HEK293 (cell line): ENCODE measurements at regions not wholly inside any gene's neighbourhood (a gene's known extent, or its start where the extent isn't known, plus 50 kb on each side); places are given as distances from the start of the nearest gene placed in this dataset.

Experiments used
- MEIS1 ChIP-seq: sonication (generic); formaldehyde crosslinking; IDR thresholded peaks from 2 replicates; pipeline ENCODE4 v1.8.1; 2022; ENCODE audit warnings: missing genetic modification reagents, mild to moderate bottlenecking, borderline replicate concordance
- MYNN ChIP-seq: fragments of 450-650 bp; formaldehyde crosslinking; IDR thresholded peaks from 2 replicates; pipeline ENCODE4 v1.5.1; 2016; ENCODE audit warnings: missing biosample characterization, missing genetic modification characterization, borderline replicate concordance
- TCF7L2 ChIP-seq: IDR thresholded peaks from 2 replicates; pipeline ENCODE4 v1.6.1; 2011; ENCODE audit warnings: low read depth, mild to moderate bottlenecking, inconsistent platforms, low read length, moderate library complexity, borderline replicate concordance
- TSHZ1 ChIP-seq: fragments of 450-650 bp; formaldehyde crosslinking; IDR thresholded peaks from 2 replicates; pipeline ENCODE4 v1.5.1; 2016; ENCODE audit warnings: missing biosample characterization, missing genetic modification characterization, borderline replicate concordance
- YY1 ChIP-seq: fragments of 450-650 bp; formaldehyde crosslinking; IDR thresholded peaks from 2 replicates; pipeline ENCODE4 v1.5.1; 2018; ENCODE audit warnings: missing biosample characterization, missing genetic modification characterization
- ZFP41 ChIP-seq: fragments of 450-650 bp; formaldehyde crosslinking; IDR thresholded peaks from 2 replicates; pipeline ENCODE4 v1.5.1; 2016; ENCODE audit warnings: missing biosample characterization, missing genetic modification characterization, borderline replicate concordance
- ZNF138 ChIP-seq: fragments of 450-650 bp; formaldehyde crosslinking; IDR thresholded peaks from 2 replicates; pipeline ENCODE4 v1.5.1; 2016; ENCODE audit warnings: missing biosample characterization, missing genetic modification characterization, borderline replicate concordance
- ZNF24 ChIP-seq: fragments of 450-650 bp; formaldehyde crosslinking; IDR thresholded peaks from 2 replicates; pipeline ENCODE4 v1.5.1; 2016; ENCODE audit warnings: missing biosample characterization, missing genetic modification characterization
- ZNF248 ChIP-seq: fragments of 450-650 bp; formaldehyde crosslinking; IDR thresholded peaks from 2 replicates; pipeline ENCODE4 v1.5.1; 2017; ENCODE audit warnings: missing biosample characterization, missing genetic modification characterization
- ZNF645 ChIP-seq: fragments of 450-650 bp; formaldehyde crosslinking; IDR thresholded peaks from 2 replicates; pipeline ENCODE4; 2016; ENCODE audit warnings: missing biosample characterization, missing genetic modification characterization
- TF ChIP-seq, protein P1 (sequence below): fragments of 450-650 bp; formaldehyde crosslinking; IDR thresholded peaks from 2 replicates; pipeline ENCODE4 v1.5.1; 2016; ENCODE audit warnings: missing biosample characterization, missing genetic modification characterization
- TF ChIP-seq, protein P2 (sequence below): fragments of 450-650 bp; formaldehyde crosslinking; IDR thresholded peaks from 2 replicates; pipeline ENCODE4 v1.5.1; 2016; ENCODE audit warnings: missing biosample characterization, missing genetic modification characterization

DNA sequence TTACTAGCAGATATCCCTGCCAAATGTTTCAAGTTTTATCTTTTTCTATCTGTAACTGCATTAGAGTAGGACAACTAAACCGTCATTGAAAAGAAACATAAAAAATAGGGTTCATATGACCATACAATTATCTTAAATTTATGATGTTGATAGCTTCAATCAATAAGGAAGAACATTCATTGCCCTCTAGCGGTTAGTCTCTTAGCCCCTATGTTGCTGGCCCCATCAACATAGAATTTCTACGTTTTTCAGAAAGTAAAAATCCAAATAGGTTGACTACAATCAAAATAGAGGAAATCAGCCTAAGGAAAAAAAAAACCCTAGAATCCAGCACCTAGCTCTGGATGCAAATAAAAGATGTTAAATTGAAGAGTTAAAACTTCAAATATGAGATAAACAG is 225.1 kb upstream of the ITM2A start:
- TF ChIP-seq ZNF645 (tag by site-specific recombination), result no peak
- TF ChIP-seq, protein P1, sequence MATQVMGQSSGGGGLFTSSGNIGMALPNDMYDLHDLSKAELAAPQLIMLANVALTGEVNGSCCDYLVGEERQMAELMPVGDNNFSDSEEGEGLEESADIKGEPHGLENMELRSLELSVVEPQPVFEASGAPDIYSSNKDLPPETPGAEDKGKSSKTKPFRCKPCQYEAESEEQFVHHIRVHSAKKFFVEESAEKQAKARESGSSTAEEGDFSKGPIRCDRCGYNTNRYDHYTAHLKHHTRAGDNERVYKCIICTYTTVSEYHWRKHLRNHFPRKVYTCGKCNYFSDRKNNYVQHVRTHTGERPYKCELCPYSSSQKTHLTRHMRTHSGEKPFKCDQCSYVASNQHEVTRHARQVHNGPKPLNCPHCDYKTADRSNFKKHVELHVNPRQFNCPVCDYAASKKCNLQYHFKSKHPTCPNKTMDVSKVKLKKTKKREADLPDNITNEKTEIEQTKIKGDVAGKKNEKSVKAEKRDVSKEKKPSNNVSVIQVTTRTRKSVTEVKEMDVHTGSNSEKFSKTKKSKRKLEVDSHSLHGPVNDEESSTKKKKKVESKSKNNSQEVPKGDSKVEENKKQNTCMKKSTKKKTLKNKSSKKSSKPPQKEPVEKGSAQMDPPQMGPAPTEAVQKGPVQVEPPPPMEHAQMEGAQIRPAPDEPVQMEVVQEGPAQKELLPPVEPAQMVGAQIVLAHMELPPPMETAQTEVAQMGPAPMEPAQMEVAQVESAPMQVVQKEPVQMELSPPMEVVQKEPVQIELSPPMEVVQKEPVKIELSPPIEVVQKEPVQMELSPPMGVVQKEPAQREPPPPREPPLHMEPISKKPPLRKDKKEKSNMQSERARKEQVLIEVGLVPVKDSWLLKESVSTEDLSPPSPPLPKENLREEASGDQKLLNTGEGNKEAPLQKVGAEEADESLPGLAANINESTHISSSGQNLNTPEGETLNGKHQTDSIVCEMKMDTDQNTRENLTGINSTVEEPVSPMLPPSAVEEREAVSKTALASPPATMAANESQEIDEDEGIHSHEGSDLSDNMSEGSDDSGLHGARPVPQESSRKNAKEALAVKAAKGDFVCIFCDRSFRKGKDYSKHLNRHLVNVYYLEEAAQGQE (tag by site-specific recombination), result no peak
- TF ChIP-seq, protein P2, sequence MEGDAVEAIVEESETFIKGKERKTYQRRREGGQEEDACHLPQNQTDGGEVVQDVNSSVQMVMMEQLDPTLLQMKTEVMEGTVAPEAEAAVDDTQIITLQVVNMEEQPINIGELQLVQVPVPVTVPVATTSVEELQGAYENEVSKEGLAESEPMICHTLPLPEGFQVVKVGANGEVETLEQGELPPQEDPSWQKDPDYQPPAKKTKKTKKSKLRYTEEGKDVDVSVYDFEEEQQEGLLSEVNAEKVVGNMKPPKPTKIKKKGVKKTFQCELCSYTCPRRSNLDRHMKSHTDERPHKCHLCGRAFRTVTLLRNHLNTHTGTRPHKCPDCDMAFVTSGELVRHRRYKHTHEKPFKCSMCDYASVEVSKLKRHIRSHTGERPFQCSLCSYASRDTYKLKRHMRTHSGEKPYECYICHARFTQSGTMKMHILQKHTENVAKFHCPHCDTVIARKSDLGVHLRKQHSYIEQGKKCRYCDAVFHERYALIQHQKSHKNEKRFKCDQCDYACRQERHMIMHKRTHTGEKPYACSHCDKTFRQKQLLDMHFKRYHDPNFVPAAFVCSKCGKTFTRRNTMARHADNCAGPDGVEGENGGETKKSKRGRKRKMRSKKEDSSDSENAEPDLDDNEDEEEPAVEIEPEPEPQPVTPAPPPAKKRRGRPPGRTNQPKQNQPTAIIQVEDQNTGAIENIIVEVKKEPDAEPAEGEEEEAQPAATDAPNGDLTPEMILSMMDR (tag by site-specific recombination), result no peak
- no peak for TF ChIP-seq ZFP41 (tag by site-specific recombination)
- no peak for TF ChIP-seq TSHZ1
- TF ChIP-seq ZNF248 (tag by site-specific recombination), result no peak
- no peak for TF ChIP-seq MYNN
- TF ChIP-seq ZNF24 (tag by site-specific recombination), result no peak
- no peak for TF ChIP-seq MEIS1 (CRISPR knock-in tag)
- TF ChIP-seq TCF7L2, result no peak
- no peak for TF ChIP-seq YY1
- TF ChIP-seq ZNF138 (tag by site-specific recombination), result no peak
